GM06990 (cell line): ENCODE measurements at regions not wholly inside any gene's neighbourhood (a gene's known extent, or its start where the extent isn't known, plus 50 kb on each side); places are given as distances from the start of the nearest gene placed in this dataset.
A peak's percentile ranks its signal among the peaks of the same experiment; 100 is the strongest.

ENCODE experiments used
- DNase-seq: peaks from one replicate; pipeline ENCODE4 v3.0.0-alpha.2; 2011; ENCODE audit not compliant: insufficient read length; ENCODE audit errors: extremely low read depth
- H3K27me3 ChIP-seq: replicated peaks from 2 replicates; pipeline ENCODE4 v1.6.0; 2011; ENCODE audit warnings: low read length; ENCODE audit not compliant: control insufficient read depth, insufficient read depth
- H3K36me3 ChIP-seq: 2 replicates; pipeline ENCODE4 v1.5.1; 2011; ENCODE audit warnings: low read length; ENCODE audit not compliant: control insufficient read depth, insufficient read depth
- H3K4me3 ChIP-seq: replicated peaks from 2 replicates; pipeline ENCODE4 v1.5.1; 2011; ENCODE audit warnings: low read depth, mild to moderate bottlenecking, control low read depth, low read length
- TF ChIP-seq, protein P1 (sequence below): IDR thresholded peaks from 2 replicates; pipeline ENCODE4 v1.5.1; 2011; ENCODE audit warnings: low read length, control low read depth, mild to moderate bottlenecking, inconsistent platforms; ENCODE audit not compliant: insufficient read depth, poor library complexity, severe bottlenecking

DNA sequence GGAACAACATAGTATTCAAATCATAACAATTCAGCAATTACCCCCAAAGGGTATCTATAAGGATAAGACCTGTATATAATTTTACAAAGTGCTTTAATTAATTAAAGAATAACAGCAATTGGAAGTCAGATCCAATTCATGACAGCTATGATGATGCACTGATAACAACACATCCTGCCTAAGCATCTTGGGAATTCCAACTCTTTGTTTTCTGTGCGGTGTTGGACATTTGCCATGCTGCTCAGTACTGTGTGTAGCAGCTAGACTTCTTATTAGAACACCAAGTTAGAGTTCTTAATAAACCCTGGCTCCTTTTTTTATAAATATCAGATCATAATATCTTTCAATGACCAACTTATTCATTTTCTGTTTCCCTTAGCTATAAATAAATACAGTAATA, 209.0 kb downstream of the SEC61B start:
- TF ChIP-seq, protein P1, sequence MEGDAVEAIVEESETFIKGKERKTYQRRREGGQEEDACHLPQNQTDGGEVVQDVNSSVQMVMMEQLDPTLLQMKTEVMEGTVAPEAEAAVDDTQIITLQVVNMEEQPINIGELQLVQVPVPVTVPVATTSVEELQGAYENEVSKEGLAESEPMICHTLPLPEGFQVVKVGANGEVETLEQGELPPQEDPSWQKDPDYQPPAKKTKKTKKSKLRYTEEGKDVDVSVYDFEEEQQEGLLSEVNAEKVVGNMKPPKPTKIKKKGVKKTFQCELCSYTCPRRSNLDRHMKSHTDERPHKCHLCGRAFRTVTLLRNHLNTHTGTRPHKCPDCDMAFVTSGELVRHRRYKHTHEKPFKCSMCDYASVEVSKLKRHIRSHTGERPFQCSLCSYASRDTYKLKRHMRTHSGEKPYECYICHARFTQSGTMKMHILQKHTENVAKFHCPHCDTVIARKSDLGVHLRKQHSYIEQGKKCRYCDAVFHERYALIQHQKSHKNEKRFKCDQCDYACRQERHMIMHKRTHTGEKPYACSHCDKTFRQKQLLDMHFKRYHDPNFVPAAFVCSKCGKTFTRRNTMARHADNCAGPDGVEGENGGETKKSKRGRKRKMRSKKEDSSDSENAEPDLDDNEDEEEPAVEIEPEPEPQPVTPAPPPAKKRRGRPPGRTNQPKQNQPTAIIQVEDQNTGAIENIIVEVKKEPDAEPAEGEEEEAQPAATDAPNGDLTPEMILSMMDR = no peak
- Histone ChIP-seq H3K36me3 (no peaks in the 10 kb centered on the region), H3K4me3 (no peak overlapping the region), H3K27me3 (no peaks in the 10 kb centered on the region)
- no peak for DNase-seq

DNA sequence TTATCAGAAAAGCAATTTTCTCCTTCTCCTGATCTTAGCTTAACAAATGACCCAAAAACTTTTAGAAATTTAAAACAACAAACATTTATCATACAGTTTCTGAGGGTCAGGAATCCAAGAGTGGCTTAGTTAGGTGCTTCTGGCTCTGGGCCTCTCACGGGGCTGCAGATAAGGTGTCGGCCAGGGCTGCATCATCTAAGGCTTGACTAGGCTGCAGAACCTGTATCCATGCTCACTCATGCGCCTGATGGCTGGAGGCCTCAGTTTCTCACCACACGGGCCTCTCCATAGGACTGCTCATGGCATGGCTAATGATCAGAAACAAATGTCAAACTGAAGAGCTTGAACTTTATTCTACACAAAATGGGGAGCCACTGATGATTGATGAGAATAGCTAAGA, 210.0 kb downstream of the SEC61B start:
- Histone ChIP-seq H3K27me3 (no peaks in the 10 kb centered on the region), H3K4me3 (no peak overlapping the region), H3K36me3 (no peaks in the 10 kb centered on the region)
- TF ChIP-seq, protein P1 = no peak
- no peak for DNase-seq

DNA sequence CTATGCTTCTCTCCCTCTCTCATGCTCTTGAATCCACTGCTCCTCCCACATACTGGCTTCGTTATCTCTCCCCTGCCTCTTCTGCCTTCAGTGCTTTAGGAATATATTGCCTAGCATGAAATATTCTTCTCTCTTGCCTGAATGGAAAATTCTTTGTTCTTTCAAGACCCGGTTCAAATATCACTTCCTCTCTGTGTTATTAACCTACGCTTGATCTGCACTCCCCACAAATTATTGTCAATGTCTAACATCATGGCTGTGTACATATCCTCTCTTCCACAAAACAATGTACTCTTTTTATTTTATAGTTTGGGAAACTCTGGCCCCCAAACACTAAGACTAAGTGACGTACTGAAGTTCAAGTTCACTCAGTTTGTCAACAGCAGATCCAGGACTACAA, 211.0 kb downstream of the SEC61B start:
- TF ChIP-seq, protein P1 = no peak
- Histone ChIP-seq H3K27me3 (no peaks in the 10 kb centered on the region), H3K4me3 (no peak overlapping the region), H3K36me3 (no peaks in the 10 kb centered on the region)
- DNase-seq = no peak

DNA sequence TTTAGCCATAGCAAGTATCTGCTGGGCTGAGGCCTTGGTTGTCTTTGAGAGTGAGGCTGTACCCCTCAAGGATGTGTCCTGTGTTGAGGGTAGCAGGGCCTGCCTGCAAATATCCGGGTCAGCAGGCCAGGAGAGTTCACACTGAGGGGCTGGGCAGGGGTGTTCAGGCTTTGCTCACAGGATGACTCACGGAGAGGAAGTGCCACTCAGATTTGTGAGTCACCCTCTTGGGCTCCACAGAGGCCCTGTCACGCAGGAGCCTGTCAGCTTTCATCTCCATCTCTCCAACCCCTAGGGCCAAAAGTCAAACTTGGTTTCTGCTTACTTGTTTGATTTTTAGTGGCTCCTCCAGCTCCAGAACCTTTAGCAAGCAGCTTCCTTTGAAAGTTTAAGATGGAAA, 211.5 kb downstream of the SEC61B start:
- H3K27me3 ChIP-seq = no peaks in the 10 kb centered on the region
- H3K36me3 ChIP-seq = no peaks in the 10 kb centered on the region
- TF ChIP-seq, protein P1 = no peak
- DNase-seq = peak; percentile 72
- H3K4me3 ChIP-seq = no peak overlapping the region

DNA sequence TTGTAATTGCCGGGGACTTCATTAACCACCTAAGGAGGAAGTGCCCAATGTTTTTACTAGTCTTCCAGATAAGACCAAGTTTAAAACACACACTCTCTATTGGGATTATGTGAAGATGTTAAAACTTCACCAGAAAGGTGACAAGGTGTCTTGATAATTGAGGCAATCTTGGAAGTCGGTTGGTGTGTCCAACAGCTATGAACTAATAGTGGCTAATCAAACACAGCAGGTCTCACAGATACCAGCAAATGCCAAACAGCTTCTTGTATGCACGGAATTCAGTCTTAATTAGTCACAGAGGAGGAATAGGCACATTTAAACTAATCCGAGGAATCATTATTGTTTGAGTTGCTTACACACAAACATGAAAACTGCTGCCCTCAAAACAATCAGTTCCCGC, 214.5 kb downstream of the SEC61B start:
- DNase-seq = no peak
- TF ChIP-seq, protein P1 = no peak
- H3K27me3 ChIP-seq = no peaks in the 10 kb centered on the region
- H3K36me3 ChIP-seq = no peaks in the 10 kb centered on the region
- H3K4me3 ChIP-seq = no peak overlapping the region

DNA sequence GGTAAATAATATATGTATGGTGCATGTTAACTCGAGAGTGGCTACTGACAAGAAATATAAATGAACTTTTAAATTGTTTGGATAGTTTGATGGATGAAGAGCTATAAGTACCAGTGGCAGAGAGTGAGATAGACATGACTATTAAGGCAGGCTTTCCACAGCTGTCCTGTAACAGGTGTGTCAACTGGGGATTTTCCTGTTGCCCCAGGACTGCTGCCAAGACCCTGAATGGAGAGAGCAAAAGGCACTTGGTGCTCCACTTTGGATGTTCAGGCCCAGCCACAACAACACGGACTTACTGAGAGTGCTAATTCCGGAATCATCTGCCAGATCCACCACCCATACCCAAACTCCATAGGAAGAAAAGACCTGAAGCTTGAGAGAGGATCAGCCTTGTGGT, 215.1 kb downstream of the SEC61B start:
- Histone ChIP-seq H3K36me3 (no peaks in the 10 kb centered on the region), H3K27me3 (no peaks in the 10 kb centered on the region), H3K4me3 (no peak overlapping the region)
- DNase-seq = no peak
- TF ChIP-seq, protein P1 = no peak
